CD14-positive monocyte (primary cell): ENCODE measurements at regions not wholly inside any gene's neighbourhood (a gene's known extent, or its start where the extent isn't known, plus 50 kb on each side); places are given as distances from the start of the nearest gene placed in this dataset.

Source experiments
- DNase-seq, 3 donors: peaks; one replicate each; pipeline ENCODE4 v3.0.0-alpha.2; 2011 to 2022
- H2AFZ ChIP-seq: 2 replicates; pipeline ENCODE4 v1.6.0; 2012; ENCODE audit warnings: mild to moderate bottlenecking, low read depth, low read length, inconsistent platforms; ENCODE audit not compliant: insufficient read depth, poor library complexity, severe bottlenecking
- H3K27ac ChIP-seq, 2 donors: 1 replicate in 1 of 2; 2 replicates in 1 of 2; pipeline ENCODE4 v1.5.1; 2012 to 2013; ENCODE audit warnings: low read length in 2 of 2, control low read depth in 1 of 2, inconsistent platforms in 1 of 2, low read depth in 1 of 2, mild to moderate bottlenecking in 1 of 2
- H3K27me3 ChIP-seq, 2 donors: one replicate each; pipeline versions ENCODE4 v1.6.0 to v1.6.1; 2011 to 2013; ENCODE audit warnings: low read length in 2 of 2; ENCODE audit not compliant: control insufficient read depth in 2 of 2, insufficient read depth in 2 of 2
- H3K36me3 ChIP-seq, 2 donors: replicated peaks in 1 of 2; 1 replicate in 1 of 2; 2 replicates in 1 of 2; pipeline versions ENCODE4 v1.5.1 to v1.6.1; 2012 to 2013; ENCODE audit warnings: low read length in 2 of 2, control low read depth in 1 of 2, inconsistent platforms in 1 of 2, mild to moderate bottlenecking in 1 of 2; ENCODE audit not compliant: insufficient read depth in 2 of 2, control insufficient read depth in 1 of 2
- H3K4me1 ChIP-seq, 2 donors: 1 replicate in 1 of 2; 2 replicates in 1 of 2; pipeline versions ENCODE4 v1.5.1 to v1.6.1; 2012 to 2013; ENCODE audit warnings: low read length in 2 of 2, control low read depth in 1 of 2, inconsistent platforms in 1 of 2, mild to moderate bottlenecking in 1 of 2, moderate library complexity in 1 of 2; ENCODE audit not compliant: insufficient read depth in 2 of 2, control insufficient read depth in 1 of 2
- H3K4me2 ChIP-seq: replicated peaks from 2 replicates; pipeline ENCODE3; 2012; ENCODE audit warnings: low read length, moderate library complexity, mild to moderate bottlenecking; ENCODE audit not compliant: poor library complexity, severe bottlenecking; ENCODE audit errors: extremely low read depth
- H3K4me3 ChIP-seq, 3 experiments: fragments of 200-600 bp in 1 of 3; sonication (generic) in 1 of 3; replicated peaks in 1 of 3; 1 replicate in 2 of 3; 2 replicates in 1 of 3; pipeline ENCODE4 v1.5.1; 2011 to 2013; ENCODE audit warnings: low read length in 3 of 3, mild to moderate bottlenecking in 3 of 3, control low read depth in 2 of 3, low read depth in 2 of 3, inconsistent platforms in 1 of 3, moderate library complexity in 1 of 3
- H3K79me2 ChIP-seq: 2 replicates; pipeline ENCODE4 v1.6.0; 2012; ENCODE audit warnings: mild to moderate bottlenecking, control low read depth, inconsistent platforms, low read length, moderate library complexity; ENCODE audit not compliant: insufficient read depth
- H3K9ac ChIP-seq: 2 replicates; pipeline ENCODE4 v1.6.0; 2017; ENCODE audit warnings: low read length, mild to moderate bottlenecking; ENCODE audit not compliant: insufficient read depth, poor library complexity, severe bottlenecking
- H3K9me3 ChIP-seq, 2 donors: replicated peaks in 1 of 2; 1 replicate in 1 of 2; 2 replicates in 1 of 2; pipeline versions ENCODE4 v1.5.1 to v1.6.1; 2012 to 2013; ENCODE audit warnings: low read length in 2 of 2, control low read depth in 1 of 2; ENCODE audit not compliant: control insufficient read depth in 1 of 2, insufficient read depth in 1 of 2
- H4K20me1 ChIP-seq: 2 replicates; pipeline ENCODE4 v1.6.0; 2012; ENCODE audit warnings: mild to moderate bottlenecking, low read length, control low read depth, moderate library complexity; ENCODE audit not compliant: insufficient read depth
- H3K27ac Mint-ChIP-seq, 7 donors: one replicate each; pipeline ENCODE4 v1.8.0; 2020; ENCODE audit warnings: mild to moderate bottlenecking in 7 of 7, mixed read lengths in 7 of 7, moderate library complexity in 6 of 7, inconsistent platforms in 2 of 7
- H3K27me3 Mint-ChIP-seq, 3 donors: one replicate each; pipeline ENCODE4 v1.8.0; 2021 to 2022; ENCODE audit warnings: low read depth in 3 of 3, mild to moderate bottlenecking in 3 of 3, mixed read lengths in 3 of 3, moderate library complexity in 3 of 3, inconsistent platforms in 1 of 3
- H3K36me3 Mint-ChIP-seq, 2 donors: one replicate each; pipeline ENCODE4 v1.8.0; 2020; ENCODE audit warnings: mixed read lengths in 2 of 2, inconsistent platforms in 1 of 2, mild to moderate bottlenecking in 1 of 2
- H3K4me1 Mint-ChIP-seq: one replicate; pipeline ENCODE4 v1.8.0; 2020; ENCODE audit warnings: mild to moderate bottlenecking, mixed read lengths
- H3K4me3 Mint-ChIP-seq, 2 donors: one replicate each; pipeline ENCODE4 v1.8.0; 2020; ENCODE audit warnings: mild to moderate bottlenecking in 2 of 2, mixed read lengths in 2 of 2, moderate library complexity in 1 of 2
- H3K9me3 Mint-ChIP-seq, 7 donors: one replicate each; pipeline ENCODE4 v1.8.0; 2020 to 2022; ENCODE audit warnings: mixed read lengths in 7 of 7, mild to moderate bottlenecking in 6 of 7, moderate library complexity in 6 of 7, inconsistent platforms in 2 of 7
- CTCF ChIP-seq: fragments of 200-600 bp; IDR thresholded peaks from one replicate; pipeline ENCODE4 v1.8.0; 2022; ENCODE audit warnings: antibody characterized with exemption, mild to moderate bottlenecking
- WGBS: methylation state at CpG from one replicate; pipeline ENCODE4 v1.1.5; 2013; ENCODE audit warnings: missing lambda C conversion rate; ENCODE audit not compliant: insufficient coverage; 5-methylcytosine and 5-hydroxymethylcytosine counted together
- intact Hi-C, 2 donors: fragments of 100-400 bp; cut with micrococcal nuclease; formaldehyde crosslinking; loops; one replicate each; pipeline versions ENCODE4 v1.15.0 to v1.15.1; 2023

GRCh38 chr6:113320653-113321052, 536.5 kb upstream of the MARCKS start:
- intact Hi-C loops: no loop called here
- Mint-ChIP-seq H3K4me1 (no peaks in the 10 kb centered on the region), H3K27ac (no peak overlapping the region), H3K27me3 (no peaks in the 10 kb centered on the region), H3K9me3 (peaks cover 0 to 6% (median 0%) of the 10 kb centered on the region in 7 donors), H3K4me3 (no peak overlapping the region), H3K36me3 (no peaks in the 10 kb centered on the region)
- H3K27me3 ChIP-seq: no peaks in the 10 kb centered on the region
- H3K9me3 ChIP-seq: no peaks in the 10 kb centered on the region
- no peak for DNase-seq
- no peak overlapping the region for H3K4me3 ChIP-seq
- no peak overlapping the region for H3K4me2 ChIP-seq
- no peak overlapping the region for H2AFZ ChIP-seq
- no peaks in the 10 kb centered on the region for H3K79me2 ChIP-seq
- 100% methylated on average over 1 of the region's 2 CpGs for WGBS
- H3K27ac ChIP-seq: no peak overlapping the region
- H3K4me1 ChIP-seq: no peaks in the 10 kb centered on the region
- no peaks in the 10 kb centered on the region for H3K36me3 ChIP-seq
- no peak for TF ChIP-seq CTCF
- no peak overlapping the region for H3K9ac ChIP-seq
- H4K20me1 ChIP-seq: no peaks in the 10 kb centered on the region

- no peak overlapping the region for H3K27ac ChIP-seq
- intact Hi-C loops: no loop called here
- no peak overlapping the region for H3K9ac ChIP-seq
- no peak overlapping the region for H3K27ac Mint-ChIP-seq
- no peak for TF ChIP-seq CTCF
- H3K4me3 Mint-ChIP-seq: no peak overlapping the region
- H3K4me1 Mint-ChIP-seq: no peaks in the 10 kb centered on the region
- no peaks in the 10 kb centered on the region for H3K36me3 Mint-ChIP-seq
- no peaks in the 10 kb centered on the region for H3K9me3 ChIP-seq
- no peak for DNase-seq
- no peaks in the 10 kb centered on the region for H3K27me3 ChIP-seq
- H4K20me1 ChIP-seq: no peaks in the 10 kb centered on the region
- H3K4me1 ChIP-seq: no peaks in the 10 kb centered on the region
- 97% methylated on average over 3 of the region's 3 CpGs for WGBS
- no peaks in the 10 kb centered on the region for H3K27me3 Mint-ChIP-seq
- no peaks in the 10 kb centered on the region for H3K9me3 Mint-ChIP-seq
- H3K4me2 ChIP-seq: no peak overlapping the region
- H3K36me3 ChIP-seq: no peaks in the 10 kb centered on the region
- no peaks in the 10 kb centered on the region for H3K79me2 ChIP-seq
- H3K4me3 ChIP-seq: no peak overlapping the region
- H2AFZ ChIP-seq: no peak overlapping the region
These were observed 530.4 kb upstream of the MARCKS start for GRCh38 chr6:113326781-113327180.
